Epithelial cell of proximal tubule (primary cell): ENCODE measurements at regions not wholly inside any gene's neighbourhood (a gene's known extent, or its start where the extent isn't known, plus 50 kb on each side); places are given as distances from the start of the nearest gene placed in this dataset.

ENCODE experiments used
- DNase-seq: peaks from one replicate; pipeline ENCODE4 v3.0.0-alpha.2; 2011; ENCODE audit warnings: low read depth
- H3K4me3 ChIP-seq: 2 replicates; pipeline ENCODE4 v1.5.1; 2011; ENCODE audit warnings: low read depth, mild to moderate bottlenecking, low read length
- TF ChIP-seq, protein P1 (sequence below): conservative IDR thresholded peaks from 2 replicates; pipeline ENCODE4 v1.5.1; 2012; ENCODE audit warnings: low read depth, mild to moderate bottlenecking, low read length

DNA sequence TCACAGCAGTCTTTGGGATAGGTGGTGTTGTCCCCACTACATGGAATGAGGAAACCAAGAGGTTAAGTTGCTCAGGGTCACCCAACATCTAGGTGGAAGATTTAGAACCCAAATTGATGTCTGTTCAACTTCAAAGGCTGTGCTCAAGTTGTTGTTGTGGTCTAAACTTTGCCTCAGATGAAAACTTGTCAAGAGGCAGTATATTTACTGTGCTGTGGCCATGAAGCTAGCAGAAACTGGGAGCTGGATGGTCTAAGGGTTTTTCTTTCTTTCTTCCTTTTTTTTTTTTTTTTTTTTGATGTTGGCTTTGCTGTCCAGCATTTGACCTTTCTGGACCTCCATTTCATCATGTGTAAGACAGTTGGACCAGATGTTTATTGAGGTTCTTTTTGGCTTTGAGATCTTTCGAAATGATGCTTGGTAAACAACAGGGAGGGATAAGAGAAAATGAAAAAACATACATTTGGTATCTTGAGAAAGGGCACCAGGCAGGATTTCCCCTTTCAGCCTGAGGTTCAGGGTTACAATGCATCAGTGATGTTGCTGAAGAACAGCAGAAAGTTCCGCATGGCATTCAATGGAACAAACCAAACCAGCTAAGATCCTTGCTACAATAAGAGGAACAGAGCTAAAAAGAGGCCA is 166.2 kb upstream of the RPS6KA3 start:
- TF ChIP-seq, protein P1, sequence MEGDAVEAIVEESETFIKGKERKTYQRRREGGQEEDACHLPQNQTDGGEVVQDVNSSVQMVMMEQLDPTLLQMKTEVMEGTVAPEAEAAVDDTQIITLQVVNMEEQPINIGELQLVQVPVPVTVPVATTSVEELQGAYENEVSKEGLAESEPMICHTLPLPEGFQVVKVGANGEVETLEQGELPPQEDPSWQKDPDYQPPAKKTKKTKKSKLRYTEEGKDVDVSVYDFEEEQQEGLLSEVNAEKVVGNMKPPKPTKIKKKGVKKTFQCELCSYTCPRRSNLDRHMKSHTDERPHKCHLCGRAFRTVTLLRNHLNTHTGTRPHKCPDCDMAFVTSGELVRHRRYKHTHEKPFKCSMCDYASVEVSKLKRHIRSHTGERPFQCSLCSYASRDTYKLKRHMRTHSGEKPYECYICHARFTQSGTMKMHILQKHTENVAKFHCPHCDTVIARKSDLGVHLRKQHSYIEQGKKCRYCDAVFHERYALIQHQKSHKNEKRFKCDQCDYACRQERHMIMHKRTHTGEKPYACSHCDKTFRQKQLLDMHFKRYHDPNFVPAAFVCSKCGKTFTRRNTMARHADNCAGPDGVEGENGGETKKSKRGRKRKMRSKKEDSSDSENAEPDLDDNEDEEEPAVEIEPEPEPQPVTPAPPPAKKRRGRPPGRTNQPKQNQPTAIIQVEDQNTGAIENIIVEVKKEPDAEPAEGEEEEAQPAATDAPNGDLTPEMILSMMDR, result no peak
- DNase-seq, result no peak

DNA sequence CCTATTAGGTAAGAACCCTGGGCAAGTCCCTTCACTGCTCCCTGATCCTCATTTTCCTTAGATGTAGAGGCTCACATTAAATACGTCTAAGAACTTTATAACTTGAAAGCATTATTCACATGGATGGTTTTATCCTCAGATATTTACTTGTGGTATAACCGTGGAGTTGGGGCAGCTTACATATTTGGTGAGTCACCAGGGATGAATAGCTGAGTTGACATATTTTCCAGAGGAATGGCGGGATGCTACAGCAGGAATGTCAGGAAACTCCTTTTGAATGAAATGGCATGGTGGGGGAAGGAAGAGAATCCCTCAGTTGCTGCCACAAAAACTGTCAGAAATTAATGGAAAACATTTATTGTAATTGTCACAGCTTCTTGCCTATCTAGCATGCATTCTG is 165.3 kb upstream of the RPS6KA3 start:
- H3K4me3 ChIP-seq, result no peak overlapping the region
- TF ChIP-seq, protein P1, result no peak
- no peak for DNase-seq

More for the DNA sequence above, 166.2 kb upstream of the RPS6KA3 start:
- no peak overlapping the region for H3K4me3 ChIP-seq

DNA sequence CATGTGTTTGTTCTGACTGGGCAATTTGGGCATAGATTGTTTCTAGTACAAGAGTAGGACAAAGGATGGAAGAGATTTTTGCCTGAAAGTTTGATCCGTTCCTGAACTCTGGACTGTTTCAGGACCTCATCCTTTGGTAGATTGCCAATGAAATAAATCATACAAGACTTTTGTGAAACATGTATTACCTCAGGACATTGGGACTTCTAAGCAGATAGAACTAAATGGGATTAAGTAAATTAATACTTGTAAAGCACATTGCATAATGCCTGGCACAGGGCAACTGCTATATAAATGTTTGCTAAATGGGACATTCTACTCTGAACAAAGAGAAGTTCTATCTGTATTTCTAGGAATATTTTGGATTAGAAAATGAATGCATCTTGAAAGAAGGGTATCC is 164.8 kb upstream of the RPS6KA3 start:
- TF ChIP-seq, protein P1, result no peak
- DNase-seq, result no peak
- H3K4me3 ChIP-seq, result no peak overlapping the region

DNA sequence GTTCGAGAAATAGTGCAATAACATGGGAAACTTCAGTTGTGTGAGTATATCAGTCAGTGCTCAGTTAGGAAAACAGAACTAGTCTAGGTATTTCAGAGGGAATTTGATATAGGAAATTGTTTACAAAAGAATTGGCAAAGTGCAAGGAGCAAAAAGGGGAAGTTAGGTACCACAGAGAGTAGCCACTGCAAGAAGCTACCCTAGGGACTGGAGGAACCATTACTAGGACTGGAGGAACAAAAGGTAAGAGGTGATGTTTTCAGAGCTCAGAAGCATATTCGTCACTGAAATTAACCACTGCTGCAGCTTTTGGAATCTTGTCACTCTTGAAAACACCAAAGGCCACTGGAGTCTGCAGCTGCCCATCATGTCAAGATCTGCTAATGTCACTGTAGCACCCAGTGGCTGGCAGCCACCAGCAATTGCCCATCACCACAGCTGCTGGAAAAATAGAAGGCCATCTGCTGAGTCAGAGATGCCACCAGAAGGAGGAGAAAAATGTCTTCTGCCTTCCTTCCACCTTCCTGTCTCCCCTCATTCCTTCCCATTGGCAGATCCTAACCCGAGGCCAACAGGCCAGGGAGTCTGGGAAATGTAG is 160.6 kb upstream of the RPS6KA3 start:
- no peak for DNase-seq
- no peak overlapping the region for H3K4me3 ChIP-seq
- TF ChIP-seq, protein P1, result no peak

DNA sequence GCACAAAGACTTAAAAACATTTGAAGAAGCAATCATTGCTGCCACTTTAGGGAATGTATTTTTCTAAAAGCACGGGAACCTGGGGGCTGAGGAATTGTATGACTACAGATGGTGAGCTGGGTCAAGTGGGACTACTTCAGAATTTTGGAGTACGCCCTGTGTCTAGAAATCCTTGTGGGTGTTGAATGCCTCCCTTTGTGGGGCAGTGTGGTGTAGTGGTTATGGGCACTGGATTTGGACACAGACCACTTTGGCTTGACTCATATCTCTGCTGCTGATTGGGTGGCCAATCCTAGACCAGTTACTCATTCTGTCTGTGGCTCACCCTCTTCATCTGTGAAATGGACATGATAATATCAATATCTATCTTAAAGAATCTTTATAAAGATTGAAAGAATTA is 155.0 kb upstream of the RPS6KA3 start:
- DNase-seq, result no peak
- TF ChIP-seq, protein P1, result no peak
- no peak overlapping the region for H3K4me3 ChIP-seq

DNA sequence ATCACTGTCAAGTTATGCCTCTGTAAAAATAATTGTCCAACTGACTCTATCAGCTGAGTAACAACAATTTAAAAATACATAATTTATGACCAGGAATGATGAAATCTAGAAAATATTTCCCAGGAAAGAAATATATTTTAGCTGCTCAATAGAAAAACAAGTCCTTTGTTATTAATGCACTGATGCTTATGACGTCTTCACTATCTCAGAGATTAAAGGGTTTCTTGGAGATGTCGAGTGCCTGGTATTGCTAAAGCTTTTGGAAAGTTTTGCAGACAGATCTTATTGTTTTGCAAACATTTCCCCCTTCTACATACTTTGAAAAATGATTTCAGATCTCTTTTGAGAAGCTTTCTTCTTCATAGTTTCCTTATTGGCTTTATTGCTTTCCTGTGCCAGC is 154.6 kb upstream of the RPS6KA3 start:
- TF ChIP-seq, protein P1, result no peak
- no peak for DNase-seq
- H3K4me3 ChIP-seq, result no peak overlapping the region

DNA sequence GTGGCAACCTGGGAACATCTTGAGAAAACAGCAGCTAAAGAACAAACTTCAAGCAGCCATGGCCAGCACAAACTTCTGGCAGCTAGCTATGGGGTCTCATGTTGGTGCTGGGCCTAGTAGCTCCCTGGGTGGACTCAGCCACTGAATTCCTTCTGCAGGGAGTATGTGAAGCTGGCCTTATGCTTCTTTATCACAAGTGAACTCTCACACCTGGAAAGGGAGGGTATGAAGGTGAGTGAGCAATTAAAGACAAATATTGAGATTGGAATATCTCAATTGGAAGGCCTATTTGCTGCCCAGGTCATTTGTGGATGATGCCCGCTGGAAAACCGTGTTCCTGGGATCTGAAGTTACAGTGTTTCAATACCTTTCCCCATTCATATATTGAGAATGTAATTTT is 153.3 kb upstream of the RPS6KA3 start:
- TF ChIP-seq, protein P1, result no peak
- no peak overlapping the region for H3K4me3 ChIP-seq
- no peak for DNase-seq
